ENCODE measurements at regions not wholly inside any gene's neighbourhood (a gene's known extent, or its start where the extent isn't known, plus 50 kb on each side); places are given as distances from the start of the nearest gene placed in this dataset.

DNA sequence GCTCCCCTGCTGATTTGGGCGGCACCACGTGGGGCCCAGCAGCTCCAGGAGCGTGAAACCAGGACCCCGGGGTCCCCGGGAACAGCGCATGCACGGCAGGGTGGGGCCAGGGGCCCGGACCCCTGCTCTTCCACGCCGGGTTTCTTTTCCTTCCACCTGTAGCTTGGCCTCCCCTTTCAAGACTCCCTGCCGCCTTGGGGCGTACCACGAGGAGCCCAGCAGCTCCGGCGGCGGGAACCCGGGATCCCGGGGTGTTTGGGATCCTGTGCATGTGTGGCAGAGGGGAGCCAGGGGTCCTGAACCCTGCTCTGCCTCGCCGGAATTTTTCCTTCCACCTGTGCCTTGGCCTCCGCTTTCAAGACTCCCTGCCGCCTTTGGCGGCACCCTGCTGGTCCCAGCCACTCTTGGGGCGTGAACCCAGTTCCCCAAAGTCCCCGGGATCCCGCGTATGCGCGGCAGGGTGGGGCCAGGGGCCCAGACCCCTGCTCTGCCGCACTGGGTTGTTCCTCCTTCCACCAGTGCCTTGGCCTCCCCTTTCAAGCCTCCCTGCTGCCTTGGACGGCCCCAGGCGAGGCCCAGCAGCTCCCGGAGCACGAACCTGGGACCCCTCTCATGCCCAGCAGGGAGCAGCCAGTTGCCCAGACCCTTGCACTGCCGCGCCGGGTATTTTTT lies 322.7 kb downstream of the ALG10 start:
- no peak for DNase-seq (ENCODE audit: low spot score)

DNA sequence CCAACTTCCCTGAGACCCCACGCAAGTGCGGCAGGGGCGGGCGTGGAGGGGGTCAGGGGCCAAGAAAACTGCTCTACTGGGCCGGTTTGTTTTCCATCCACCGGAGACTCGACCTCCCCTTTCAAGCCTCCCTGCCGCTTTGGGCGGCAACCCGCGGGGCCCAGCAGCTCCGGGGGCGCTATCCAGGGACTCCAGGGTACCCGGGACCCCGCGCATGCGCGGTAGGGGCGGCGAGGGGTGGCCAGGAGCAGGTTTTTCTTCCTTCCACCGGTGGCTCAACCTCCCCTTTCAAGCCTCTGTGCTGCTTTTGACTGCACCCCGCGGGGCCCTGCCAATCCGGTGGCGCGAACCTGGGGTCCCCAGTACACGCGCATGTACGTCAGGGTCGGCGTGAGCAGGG lies 323.5 kb downstream of the ALG10 start:
- no peak for DNase-seq (ENCODE audit: low spot score)

- no peak for DNase-seq (ENCODE audit: low spot score)
Measured at GRCh38 chr12:34346372-34347034, 324.2 kb downstream of the ALG10 start.

DNA sequence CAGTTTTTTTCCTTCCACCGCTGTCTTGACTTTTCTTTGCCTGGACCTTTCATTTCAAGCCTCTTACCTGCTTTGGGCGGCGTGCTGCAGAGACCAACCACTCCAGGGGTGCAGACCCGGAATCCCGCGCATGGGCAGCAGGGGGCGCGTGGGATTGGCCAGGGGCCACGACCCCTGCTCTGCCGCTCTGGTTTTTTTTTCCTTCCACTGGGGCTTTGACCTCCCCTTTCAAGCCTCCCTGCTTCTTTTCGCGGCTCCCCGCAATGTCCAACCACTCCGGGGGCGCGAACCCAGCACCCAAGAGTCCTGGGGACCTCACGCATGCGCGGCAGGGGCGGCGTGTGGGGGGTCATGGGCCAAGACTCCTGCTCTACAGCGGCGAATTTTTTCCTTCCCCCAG lies 325.1 kb downstream of the ALG10 start:
- DNase-seq (ENCODE audit: low spot score): no peak

DNA sequence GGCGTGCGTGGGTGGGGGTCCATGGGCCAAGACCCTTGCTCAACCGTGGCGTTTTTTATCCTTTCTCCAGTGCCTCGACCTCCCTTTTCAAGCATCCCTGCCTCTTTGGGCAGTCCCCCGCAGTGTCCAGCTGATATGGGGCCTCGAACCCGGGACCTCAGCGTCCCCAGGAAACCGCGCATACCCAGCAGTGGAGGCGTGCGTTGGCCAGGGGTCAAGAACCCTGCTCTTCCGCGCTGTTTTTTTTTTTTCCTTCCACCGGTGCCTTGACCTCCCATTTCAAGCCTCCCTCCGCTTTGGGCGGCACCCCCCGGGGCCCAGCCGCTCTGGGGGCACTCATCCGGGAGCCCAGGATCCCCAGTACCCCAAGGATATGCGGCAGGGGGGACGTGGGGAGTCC lies 325.8 kb downstream of the ALG10 start:
- no peak for DNase-seq (ENCODE audit: low spot score)

DNA sequence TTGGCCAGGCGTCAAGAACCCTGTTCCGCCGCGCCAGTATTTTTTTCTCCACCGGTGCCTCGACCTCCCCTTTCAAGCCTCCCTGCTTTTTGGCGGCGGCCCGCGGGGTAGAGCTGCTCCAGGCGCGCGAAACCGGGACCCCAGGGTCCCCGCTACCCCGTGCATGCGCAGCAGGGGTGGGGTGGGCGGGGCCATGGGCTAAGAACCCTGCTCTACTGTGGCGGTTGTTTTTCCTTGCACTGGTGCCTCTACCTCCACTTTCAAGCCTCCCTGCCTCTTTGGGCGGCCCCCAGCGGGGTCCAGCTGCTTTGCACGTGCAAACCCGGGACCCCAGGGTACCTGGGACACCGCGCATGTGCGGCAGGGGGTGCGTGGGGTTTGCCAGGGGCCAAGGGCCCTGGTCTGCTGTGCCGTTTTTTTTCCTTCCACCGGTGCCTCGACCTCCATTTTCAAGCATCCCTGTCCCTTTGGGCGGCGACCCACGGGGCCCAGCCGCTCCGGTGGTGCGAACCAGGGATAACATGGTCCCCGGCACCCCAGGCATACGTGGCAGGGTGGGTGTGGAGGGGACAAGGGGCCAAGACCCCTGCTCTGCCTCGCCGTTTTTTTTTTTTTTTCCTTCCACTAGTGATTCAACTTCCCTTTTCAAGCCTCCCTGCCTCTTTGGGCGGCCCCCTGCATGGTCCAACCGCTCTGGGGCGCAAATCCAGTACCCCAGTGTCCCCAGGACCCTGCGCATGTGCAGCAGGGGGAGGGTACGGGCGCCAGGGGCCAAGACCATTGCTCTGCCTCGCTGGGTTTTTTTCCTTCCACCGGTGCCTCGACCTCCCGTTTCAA lies 326.8 kb downstream of the ALG10 start:
- no peak for DNase-seq (ENCODE audit: low spot score)

DNA sequence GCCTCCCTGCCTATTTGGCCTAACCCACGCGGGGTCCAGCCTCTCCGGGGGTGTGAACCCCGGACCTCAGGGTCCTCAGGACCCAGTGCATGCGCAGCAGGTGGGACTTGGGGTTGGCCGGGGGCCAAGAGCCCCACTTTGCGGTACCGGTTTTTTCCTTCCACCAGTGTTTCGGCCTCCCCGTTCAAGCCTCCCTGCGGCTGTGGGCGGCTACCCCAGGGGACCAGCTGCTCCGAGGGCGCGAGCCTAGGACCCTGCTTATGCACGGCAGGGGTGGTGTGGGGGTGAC lies 327.3 kb downstream of the ALG10 start:
- no peak for DNase-seq (ENCODE audit: low spot score)

- DNase-seq (ENCODE audit: low spot score): no peak
Measured at GRCh38 chr12:34350092-34351041, 328.1 kb downstream of the ALG10 start.

DNA sequence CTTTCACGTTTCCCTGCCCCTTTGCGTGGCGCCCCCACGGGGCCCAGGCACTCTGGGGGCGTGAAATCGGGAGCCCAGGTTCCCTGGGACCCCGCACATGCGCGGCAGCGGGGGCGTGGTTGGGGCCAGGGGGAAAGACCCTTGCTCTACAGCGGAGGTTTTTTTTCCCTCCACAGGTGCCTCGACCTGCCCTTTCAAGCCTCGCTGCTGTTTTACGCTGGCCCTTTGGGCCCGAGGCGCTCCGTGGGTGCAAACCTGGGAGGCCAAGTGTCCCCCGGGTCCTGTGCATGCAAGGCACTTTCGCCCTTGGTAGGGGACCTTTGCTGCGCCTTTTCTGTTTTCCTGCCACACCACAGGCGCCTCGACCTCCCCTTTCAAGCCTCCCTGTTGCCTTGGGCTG lies 329.8 kb downstream of the ALG10 start:
- DNase-seq (ENCODE audit: low spot score): no peak

- DNase-seq (ENCODE audit: low spot score): no peak
Measured at GRCh38 chr12:34354239-34355200, 332.2 kb downstream of the ALG10 start.

DNA sequence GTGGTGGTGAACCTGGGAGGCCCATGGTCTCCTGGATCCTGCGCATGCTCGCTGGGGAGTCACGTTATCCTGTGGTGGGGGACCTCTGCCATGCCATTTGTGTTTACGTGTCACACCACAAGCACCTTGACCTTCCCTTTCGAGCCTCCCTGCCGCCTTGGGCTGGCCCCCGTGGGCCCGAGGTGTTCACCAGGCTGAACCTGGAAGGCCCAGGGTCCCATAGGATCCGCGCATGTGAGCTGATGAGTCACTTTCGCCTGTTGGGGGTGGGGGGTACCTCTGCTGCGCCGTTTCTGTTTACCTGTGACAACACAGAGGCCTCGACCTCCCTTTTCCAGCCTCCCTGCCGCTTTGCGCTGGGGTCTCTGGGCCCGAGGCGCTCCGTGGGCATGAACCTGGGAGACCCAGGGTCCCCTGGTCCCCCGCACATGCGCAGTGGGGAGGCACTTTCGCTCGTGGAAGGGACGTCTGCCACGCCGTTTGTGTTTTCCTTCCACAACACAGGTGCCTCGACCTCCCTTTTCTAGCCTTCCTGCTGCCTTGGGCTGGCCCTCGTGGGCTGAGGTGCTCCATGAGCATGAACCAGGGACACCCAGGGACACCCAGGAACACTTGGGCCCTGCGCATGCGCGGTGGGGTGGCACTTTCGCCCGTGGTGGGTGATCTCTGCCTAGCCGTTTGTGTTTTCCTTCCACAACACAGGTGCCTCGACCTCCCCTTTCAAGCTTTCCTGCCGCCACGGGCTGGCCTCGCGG lies 334.1 kb downstream of the ALG10 start:
- no peak for DNase-seq (ENCODE audit: low spot score)

- no peak for DNase-seq (ENCODE audit: low spot score)
Measured at GRCh38 chr12:34357791-34358190, 335.5 kb downstream of the ALG10 start.

GRCh38 chr12:34358198-34358597 lies 335.9 kb downstream of the ALG10 start:
- no peak for DNase-seq (ENCODE audit: low spot score)

DNA sequence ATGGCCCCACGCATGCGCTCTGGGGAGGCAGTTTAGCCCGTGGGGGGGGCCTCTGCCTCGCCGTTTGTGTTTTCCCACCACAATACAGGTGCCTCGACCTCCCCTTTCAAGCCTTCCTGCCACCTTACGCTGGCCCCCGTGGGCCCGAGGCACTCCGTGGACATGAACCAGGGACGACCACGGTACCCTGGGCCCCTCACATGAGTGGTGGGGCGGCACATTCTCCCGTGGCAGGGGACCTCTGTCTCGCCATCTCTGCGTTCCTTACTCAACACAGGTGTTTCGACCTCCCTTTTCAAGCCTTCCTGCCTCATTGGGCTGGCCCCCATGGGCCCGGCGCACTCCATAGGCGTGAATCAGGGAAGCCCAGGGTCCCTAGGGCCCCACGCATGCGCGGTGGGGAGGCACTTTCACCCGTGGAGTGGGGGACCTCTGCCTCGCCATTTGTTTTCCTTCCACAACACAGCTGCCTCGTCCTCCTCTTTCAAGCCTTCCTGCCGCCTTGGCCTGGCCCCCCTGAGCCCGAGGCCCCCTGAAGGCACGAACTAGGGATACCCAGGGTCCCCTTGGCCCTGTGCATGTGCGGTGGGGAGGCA lies 339.5 kb downstream of the ALG10 start:
- no peak for DNase-seq (ENCODE audit: low spot score)

- DNase-seq (ENCODE audit: low spot score): no peak
Measured at GRCh38 chr12:34363050-34363673, 340.9 kb downstream of the ALG10 start.

DNA sequence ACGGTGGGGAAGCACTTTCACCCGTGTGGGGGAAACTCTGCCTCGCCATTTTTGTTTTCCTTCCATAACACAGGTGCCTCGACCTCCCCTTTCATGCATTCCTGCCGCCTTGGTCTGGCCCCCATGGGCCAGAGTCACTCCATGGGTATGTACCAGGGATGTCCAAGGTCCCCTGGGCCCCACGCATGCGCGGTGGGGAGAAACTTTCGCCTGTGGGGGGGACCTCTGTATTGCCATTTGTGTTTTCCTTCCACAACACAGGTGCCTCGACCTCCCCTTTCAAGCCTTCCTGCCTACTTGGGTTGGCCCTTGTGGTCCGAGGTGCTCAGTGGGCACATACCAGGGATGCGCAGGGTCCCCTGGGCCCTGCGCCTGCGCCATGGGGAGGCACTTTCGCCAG lies 345.8 kb downstream of the ALG10 start:
- no peak for DNase-seq (ENCODE audit: low spot score)

GRCh38 chr12:34371050-34371449 lies 348.8 kb downstream of the ALG10 start:
- DNase-seq (ENCODE audit: low spot score): no peak

DNA sequence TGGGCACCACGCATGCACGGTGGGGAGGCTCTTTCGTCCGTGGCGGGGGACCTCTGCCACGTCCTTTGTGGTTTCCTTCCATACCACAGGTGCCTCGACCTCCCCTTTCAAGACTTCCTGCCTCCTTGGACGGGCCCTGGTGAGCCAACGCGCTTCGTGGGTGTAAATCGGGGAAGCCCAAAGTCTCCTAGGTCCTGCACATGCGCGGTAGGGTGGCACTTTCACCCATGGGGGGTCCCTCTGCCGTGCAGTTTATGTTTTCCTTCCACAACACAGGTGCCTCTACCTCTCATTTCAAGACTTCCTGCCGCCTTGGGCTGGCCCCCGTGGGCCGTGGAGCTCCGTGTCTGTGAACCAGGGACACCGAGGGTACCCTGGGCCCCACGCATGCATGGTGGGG lies 349.7 kb downstream of the ALG10 start:
- no peak for DNase-seq (ENCODE audit: low spot score)

GRCh38 chr12:34373926-34374325 lies 351.6 kb downstream of the ALG10 start:
- DNase-seq (ENCODE audit: low spot score): no peak

All from kidney tubule cell (primary cell).